ENCODE measurements at regions not wholly inside any gene's neighbourhood (a gene's known extent, or its start where the extent isn't known, plus 50 kb on each side); places are given as distances from the start of the nearest gene placed in this dataset.
A peak's percentile ranks its signal among the peaks of the same experiment; 100 is the strongest.

GRCh38 chr13:22127277-22128164 lies 456.6 kb downstream of the FGF9 start:
- Histone ChIP-seq H4K8ac (ENCODE audit: low read depth in 2 of 2, low read length in 2 of 2) (peak overlapping the region; percentile 18 to 96; a peak in 3 of 4 replicates), H3K14ac (replicated peaks; ENCODE audit: low read depth, low read length) (peak overlapping the region; percentile 75), H3K4ac (ENCODE audit: low read depth, low read length) (peak overlapping the region; percentile 91), H2BK15ac (ENCODE audit: low read depth, low read length) (peak overlapping the region; percentile 57; the same call in 2 of the 3 replicates), H2AK9ac (replicated peaks; ENCODE audit: low read depth, low read length, poor library complexity) (no peak overlapping the region), H2BK120ac (ENCODE audit: low read depth, low read length) (peak overlapping the region; percentile 91), H3K36me3 (ENCODE audit: control insufficient read depth, insufficient read depth, low read length) (no peaks in the 10 kb centered on the region), H3K9me1 (ENCODE audit: insufficient read depth, low read length) (peaks cover 6% of the 10 kb centered on the region), H2BK5ac (ENCODE audit: low read depth, low read length, poor library complexity, severe bottlenecking) (peak overlapping the region; percentile 80), H3K27ac (ENCODE audit: insufficient read depth, low read length) (peak overlapping the region; percentile 85; the same call in 1 of the 2 replicates), H3K56ac (ENCODE audit: extremely low read depth, insufficient read depth, low read length) (peak overlapping the region; percentile 1; the same call in 1 of the 2 replicates), H4K91ac (ENCODE audit: insufficient read depth, low read depth, low read length) (peak overlapping the region; percentile 79), H3K9me3 (ENCODE audit: control insufficient read depth, insufficient read depth, low read length) (peaks cover 3% of the 10 kb centered on the region; the same call in 1 of the 2 replicates), H3K4me2 (ENCODE audit: low read depth, low read length) (peak overlapping the region; percentile 68), H3K18ac (ENCODE audit: low read depth, low read length) (peak overlapping the region; percentile 99), H3K79me1 (ENCODE audit: low read depth in 1 of 2, low read length in 2 of 2) (no peaks in the 10 kb centered on the region), H2BK20ac (ENCODE audit: low read depth, low read length) (peak overlapping the region; percentile 96), H3K27me3 (ENCODE audit: control insufficient read depth, insufficient read depth, low read length) (no peaks in the 10 kb centered on the region), H2AK5ac (ENCODE audit: low read depth, low read length) (peak overlapping the region; percentile 85), H3K9ac (ENCODE audit: low read depth, low read length) (peak overlapping the region; percentile 57), H3K4me1 (ENCODE audit: control insufficient read depth, insufficient read depth, low read length) (peaks cover 16% of the 10 kb centered on the region), H3K23ac (ENCODE audit: low read depth, low read length) (peak overlapping the region; percentile 85), H4K5ac (ENCODE audit: low read depth, low read length) (peak overlapping the region; percentile 95), H3K4me3 (ENCODE audit: insufficient read depth, low read depth, low read length) (no peak overlapping the region), H4K20me1 (ENCODE audit: insufficient read depth, low read length) (no peaks in the 10 kb centered on the region), H2AFZ (replicated peaks; ENCODE audit: low read length, poor library complexity) (no peak overlapping the region)
- in situ Hi-C loops (cut with MboI; ENCODE audit: low sequenced_read_pairs) (no loop called here), intact Hi-C loops (cut with micrococcal nuclease) (loop anchor here (5.0 to 10.0 kb wide), 2 partner anchors 155 to 453 kb away; partner anchors contain the start of gene FGF9), dilution Hi-C loops (cut with HindIII; ENCODE audit: low sequenced_read_pairs, unreplicated experiment) (no loop called here)
- DNase-seq (peak; percentile 24), ATAC-seq (ENCODE audit: low read depth) (no peak)
- POLR2A ChIA-PET (ENCODE audit: unreplicated experiment) = no interaction called here
- CTCF ChIA-PET = no interaction called here
- TF ChIP-seq POLR2A (IDR thresholded peaks at IDR 0.05; ENCODE audit: low read depth, low read length) (no peak), CEBPB (IDR thresholded peaks at IDR 0.05; ENCODE audit: low read depth, low read length) (no peak), ELK1 (IDR thresholded peaks at IDR 0.05; ENCODE audit: borderline replicate concordance, low read depth, low read length) (no peak), CHD1 (IDR thresholded peaks at IDR 0.05; ENCODE audit: low read depth, low read length) (no peak), MAFK (IDR thresholded peaks at IDR 0.05; ENCODE audit: low read depth, low read length) (no peak), USF2 (IDR thresholded peaks at IDR 0.05; ENCODE audit: low read depth, low read length) (no peak)
- no TSS peak for BruUV-seq (replicated peaks)
- WGBS, 2 experiments (ENCODE audit: extremely low coverage in 2 of 2, insufficient read length in 1 of 2) = 80% methylated on average over 2 of the region's 5 CpGs; no CpG with 5 or more reads in 1 of the 2 experiments
